Activated CD8-positive, alpha-beta T cell treated with anti-CD3 and anti-CD28 coated beads for 36 hours (primary cell): ENCODE measurements at regions not wholly inside any gene's neighbourhood (a gene's known extent, or its start where the extent isn't known, plus 50 kb on each side); places are given as distances from the start of the nearest gene placed in this dataset.

ENCODE experiments used
- ATAC-seq: fragments of 200-7000 bp; cut with Tn5 transposase; one replicate; pipeline ENCODE4 v1.10.0; 2021; ENCODE audit warnings: mild to moderate bottlenecking, moderate library complexity
- CTCF ChIA-PET: fragments of 350-600 bp; sonication (Branson Sonifier 250); formaldehyde crosslinking; loops from one replicate; lab custom pipeline; 2021; ENCODE audit warnings: antibody characterized with exemption; lab: Charles Lee
- POLR2A ChIA-PET: fragments of 350-600 bp; sonication (Branson Sonifier 250); formaldehyde crosslinking; loops from one replicate; lab custom pipeline; 2021; ENCODE audit warnings: antibody characterized with exemption; lab: Charles Lee
- DNase-seq: peaks from one replicate; pipeline ENCODE4 v3.0.0-alpha.2; 2020
- H3K27ac Mint-ChIP-seq: one replicate; pipeline ENCODE4 v1.8.0; 2021; ENCODE audit warnings: mild to moderate bottlenecking, mixed read lengths
- H3K27me3 Mint-ChIP-seq: one replicate; pipeline ENCODE4 v1.8.0; 2021; ENCODE audit warnings: mixed read lengths
- H3K36me3 Mint-ChIP-seq: one replicate; pipeline ENCODE4 v1.8.0; 2021; ENCODE audit warnings: low read depth, mixed read lengths
- H3K4me1 Mint-ChIP-seq: one replicate; pipeline ENCODE4 v1.8.0; 2021; ENCODE audit warnings: low read depth, mixed read lengths
- H3K4me3 Mint-ChIP-seq: one replicate; pipeline ENCODE4 v1.8.0; 2021; ENCODE audit warnings: mild to moderate bottlenecking, moderate library complexity, mixed read lengths
- H3K9me3 Mint-ChIP-seq: one replicate; pipeline ENCODE4 v1.8.0; 2021; ENCODE audit warnings: mixed read lengths
- CTCF ChIP-seq: fragments of 200-600 bp; IDR thresholded peaks from one replicate; pipeline ENCODE4 v1.8.0; 2022; ENCODE audit warnings: antibody characterized with exemption, mild to moderate bottlenecking
- intact Hi-C: fragments of 100-400 bp; cut with micrococcal nuclease; formaldehyde crosslinking; loops from one replicate; pipeline ENCODE4 v1.10.0; 2022

- H3K27ac Mint-ChIP-seq, result no peak overlapping the region
- H3K4me3 Mint-ChIP-seq, result no peak overlapping the region
- intact Hi-C loops, result no loop called here
- TF ChIP-seq CTCF, result no peak
- ATAC-seq, result no peak
- H3K4me1 Mint-ChIP-seq, result no peaks in the 10 kb centered on the region
- no peaks in the 10 kb centered on the region for H3K9me3 Mint-ChIP-seq
- DNase-seq, result no peak
- CTCF ChIA-PET, result no interaction called here
- peaks cover 2% of the 10 kb centered on the region for H3K27me3 Mint-ChIP-seq
- POLR2A ChIA-PET, result no interaction called here
- no peaks in the 10 kb centered on the region for H3K36me3 Mint-ChIP-seq
Observed at GRCh38 chr9:126234681-126235335, 91.8 kb upstream of the MVB12B start.

- H3K9me3 Mint-ChIP-seq, result no peaks in the 10 kb centered on the region
- CTCF ChIA-PET, result no interaction called here
- POLR2A ChIA-PET, result no interaction called here
- H3K36me3 Mint-ChIP-seq, result no peaks in the 10 kb centered on the region
- DNase-seq, result no peak
- H3K27ac Mint-ChIP-seq, result no peak overlapping the region
- TF ChIP-seq CTCF, result no peak
- H3K4me1 Mint-ChIP-seq, result no peaks in the 10 kb centered on the region
- ATAC-seq, result no peak
- intact Hi-C loops, result no loop called here
- H3K4me3 Mint-ChIP-seq, result no peak overlapping the region
- H3K27me3 Mint-ChIP-seq, result peaks cover 2% of the 10 kb centered on the region
Observed at GRCh38 chr9:126235336-126236243, 91.0 kb upstream of the MVB12B start.

GRCh38 chr9:126236273-126236672 is 90.4 kb upstream of the MVB12B start:
- intact Hi-C loops, result no loop called here
- no peaks in the 10 kb centered on the region for H3K4me1 Mint-ChIP-seq
- TF ChIP-seq CTCF, result no peak
- H3K36me3 Mint-ChIP-seq, result no peaks in the 10 kb centered on the region
- no peaks in the 10 kb centered on the region for H3K9me3 Mint-ChIP-seq
- no peak overlapping the region for H3K27ac Mint-ChIP-seq
- no peak for DNase-seq
- peaks cover 2% of the 10 kb centered on the region for H3K27me3 Mint-ChIP-seq
- ChIA-PET POLR2A (no interaction called here), CTCF (no interaction called here)
- ATAC-seq, result no peak
- H3K4me3 Mint-ChIP-seq, result no peak overlapping the region

GRCh38 chr9:126238415-126238814 is 88.2 kb upstream of the MVB12B start:
- no peak for ATAC-seq
- intact Hi-C loops, result no loop called here
- Mint-ChIP-seq H3K4me1 (no peaks in the 10 kb centered on the region), H3K27ac (no peak overlapping the region), H3K4me3 (no peak overlapping the region), H3K9me3 (peaks cover 4% of the 10 kb centered on the region), H3K27me3 (peaks cover 2% of the 10 kb centered on the region), H3K36me3 (no peaks in the 10 kb centered on the region)
- DNase-seq, result no peak
- ChIA-PET POLR2A (no interaction called here), CTCF (no interaction called here)
- TF ChIP-seq CTCF, result no peak

GRCh38 chr9:126239515-126239914 is 87.1 kb upstream of the MVB12B start:
- H3K27me3 Mint-ChIP-seq, result peaks cover 2% of the 10 kb centered on the region
- H3K4me3 Mint-ChIP-seq, result no peak overlapping the region
- DNase-seq (no peak), ATAC-seq (no peak)
- ChIA-PET POLR2A (no interaction called here), CTCF (no interaction called here)
- no peaks in the 10 kb centered on the region for H3K4me1 Mint-ChIP-seq
- no peak for TF ChIP-seq CTCF
- intact Hi-C loops, result no loop called here
- H3K27ac Mint-ChIP-seq, result no peak overlapping the region
- peaks cover 4% of the 10 kb centered on the region for H3K9me3 Mint-ChIP-seq
- H3K36me3 Mint-ChIP-seq, result no peaks in the 10 kb centered on the region
